DND-41 (cell line): ENCODE measurements at regions not wholly inside any gene's neighbourhood (a gene's known extent, or its start where the extent isn't known, plus 50 kb on each side); places are given as distances from the start of the nearest gene placed in this dataset.

ENCODE experiments used
- CTCF ChIP-seq: IDR thresholded peaks from 2 replicates; pipeline ENCODE4 v1.5.1; 2012; ENCODE audit warnings: borderline replicate concordance, low read length, moderate library complexity, mild to moderate bottlenecking; ENCODE audit not compliant: poor library complexity, severe bottlenecking; ENCODE audit errors: extremely low read depth
- EZH2 ChIP-seq: IDR thresholded peaks from 3 replicates; pipeline ENCODE4 v1.6.1; 2012; ENCODE audit warnings: borderline replicate concordance, low read depth, mild to moderate bottlenecking, moderate library complexity, low read length, inconsistent platforms; ENCODE audit not compliant: severe bottlenecking

- no peak for TF ChIP-seq CTCF
- TF ChIP-seq EZH2 = no peak
Measured at GRCh38 chr1:36536727-36537126, 54.0 kb upstream of the CSF3R start.
